Ovary (tissue), 7 donors: ENCODE measurements at regions not wholly inside any gene's neighbourhood (a gene's known extent, or its start where the extent isn't known, plus 50 kb on each side); places are given as distances from the start of the nearest gene placed in this dataset.

Experiments
- DNase-seq, 5 donors: peaks; one replicate each; pipeline ENCODE4 v3.0.0-alpha.2; 2019 to 2020
- H3K27ac ChIP-seq, 2 donors: fragments of 200-600 bp; one replicate each; pipeline versions ENCODE4 v1.5.1 to v1.8.0; 2019 to 2022
- H3K27me3 ChIP-seq: fragments of 200-600 bp; one replicate; pipeline ENCODE4 v1.8.0; 2022
- H3K36me3 ChIP-seq: fragments of 200-600 bp; sonication (generic); one replicate; pipeline ENCODE4 v1.5.1; 2019
- H3K4me1 ChIP-seq: one replicate; pipeline ENCODE4 v1.8.1; 2013; ENCODE audit warnings: mild to moderate bottlenecking, moderate library complexity; ENCODE audit not compliant: insufficient read depth
- H3K4me3 ChIP-seq: fragments of 200-600 bp; sonication (generic); one replicate; pipeline ENCODE4 v1.5.1; 2017
- H3K9me3 ChIP-seq, 2 donors: fragments of 200-600 bp in 1 of 2; sonication (generic) in 1 of 2; one replicate each; pipeline versions ENCODE4 v1.5.1 to v1.8.1; 2013 to 2019; ENCODE audit warnings: mild to moderate bottlenecking in 1 of 2, moderate library complexity in 1 of 2
- CTCF ChIP-seq, 3 donors: fragments of 450-650 bp in 2 of 3; fragments of 200-600 bp in 1 of 3; IDR thresholded peaks; one replicate each; pipeline versions ENCODE4 v1.5.1 to v1.8.0; 2016 to 2022; ENCODE audit warnings: antibody characterized with exemption in 3 of 3, mild to moderate bottlenecking in 1 of 3
- EP300 ChIP-seq: sonication (generic); formaldehyde crosslinking; IDR thresholded peaks from one replicate; pipeline ENCODE4 v1.6.1; 2017; ENCODE audit warnings: antibody characterized with exemption
- POLR2A ChIP-seq: fragments of 450-650 bp; IDR thresholded peaks from one replicate; pipeline ENCODE4 v1.6.1; 2017; ENCODE audit warnings: antibody characterized with exemption, mild to moderate bottlenecking, moderate library complexity
- WGBS, 3 donors: extraction: QIAGEN DNeasy Blood & Tissue Kit in 1 of 3; methylation state at CpG; one replicate each; pipeline versions ENCODE4 v1.1.5 to v1.1.7; 2013 to 2017; 5-methylcytosine and 5-hydroxymethylcytosine counted together
- intact Hi-C, 4 donors: fragments of 100-400 bp; cut with DNase I; formaldehyde crosslinking; loops; one replicate each; pipeline versions ENCODE4 v1.11.0 to v1.15.1; 2022 to 2023
- donor health status: DM: no; HTN: no; CAD: no; lungs with moderate emphysema.
- donor health status: DM: no; HTN: no; CAD: no.
- donor health status: Bipolar disorder and iron deficiency.
- donor health status: DM: no; HTN: no; CAD: no.
- donor health status: DM: yes; HTN: yes; CAD: no.

GRCh38 chr14:71532344-71532743, 399.9 kb upstream of the RGS6 start:
- DNase-seq: no peak
- Histone ChIP-seq H3K9me3 (no peaks in the 10 kb centered on the region), H3K36me3 (no peaks in the 10 kb centered on the region), H3K27me3 (no peaks in the 10 kb centered on the region), H3K4me3 (no peak overlapping the region), H3K4me1 (peaks cover 7% of the 10 kb centered on the region), H3K27ac (no peak overlapping the region)
- TF ChIP-seq POLR2A: no peak
- TF ChIP-seq CTCF (IDR thresholded peaks at IDR 0.05): no peak
- no peak for TF ChIP-seq EP300
- intact Hi-C loops: loop anchor here in 1 of 4 donors (10.0 kb wide), 1 partner anchor 388 kb away; no protein-coding TSS in a partner anchor
- 75 to 87% (median 79%) methylated on average over 4 of the region's 4 CpGs for WGBS, 3 donors

GRCh38 chr14:71532790-71533189, 399.4 kb upstream of the RGS6 start:
- peaks cover 7% of the 10 kb centered on the region for H3K4me1 ChIP-seq
- H3K36me3 ChIP-seq: no peaks in the 10 kb centered on the region
- 76 to 81% (median 80%) methylated on average over 3 of the region's 3 CpGs for WGBS, 3 donors
- intact Hi-C loops: loop anchor here in 1 of 4 donors (10.0 kb wide), 1 partner anchor 388 kb away; no protein-coding TSS in a partner anchor
- H3K4me3 ChIP-seq: no peak overlapping the region
- H3K27me3 ChIP-seq: no peaks in the 10 kb centered on the region
- H3K9me3 ChIP-seq: no peaks in the 10 kb centered on the region
- DNase-seq: no peak
- TF ChIP-seq EP300 (no peak), POLR2A (no peak), CTCF (IDR thresholded peaks at IDR 0.05) (no peak)
- H3K27ac ChIP-seq: no peak overlapping the region

GRCh38 chr14:71533390-71533789, 398.8 kb upstream of the RGS6 start:
- 82 to 95% (median 94%) methylated on average over 3 of the region's 3 CpGs for WGBS, 3 donors
- Histone ChIP-seq H3K9me3 (no peaks in the 10 kb centered on the region), H3K27ac (no peak overlapping the region), H3K36me3 (no peaks in the 10 kb centered on the region), H3K4me1 (peaks cover 7% of the 10 kb centered on the region), H3K27me3 (no peaks in the 10 kb centered on the region), H3K4me3 (no peak overlapping the region)
- intact Hi-C loops: loop anchor here in 1 of 4 donors (10.0 kb wide), 1 partner anchor 389 kb away; no protein-coding TSS in a partner anchor
- TF ChIP-seq EP300 (no peak), CTCF (IDR thresholded peaks at IDR 0.05) (no peak), POLR2A (no peak)
- no peak for DNase-seq

GRCh38 chr14:71533800-71534199, 398.4 kb upstream of the RGS6 start:
- TF ChIP-seq EP300 (no peak), CTCF (IDR thresholded peaks at IDR 0.05) (no peak), POLR2A (no peak)
- DNase-seq: no peak
- intact Hi-C loops: loop anchor here in 1 of 4 donors (10.0 kb wide), 1 partner anchor 389 kb away; no protein-coding TSS in a partner anchor
- Histone ChIP-seq H3K4me1 (peaks cover 7% of the 10 kb centered on the region), H3K4me3 (no peak overlapping the region), H3K36me3 (no peaks in the 10 kb centered on the region), H3K27ac (no peak overlapping the region), H3K27me3 (no peaks in the 10 kb centered on the region), H3K9me3 (no peaks in the 10 kb centered on the region)
- 95 to 100% (median 97%) methylated on average over 1 of the region's 1 CpG for WGBS, 3 donors
